Activated CD4-positive, alpha-beta T cell treated with anti-CD3 and anti-CD28 coated beads for 48 hours (primary cell): ENCODE measurements at regions not wholly inside any gene's neighbourhood (a gene's known extent, or its start where the extent isn't known, plus 50 kb on each side); places are given as distances from the start of the nearest gene placed in this dataset.
"Not testable (repeated sequence)": the region's sequence is repeated elsewhere in the genome, so short reads cannot be mapped to it uniquely, and the experiment has no call there.

Experiments used
- DNase-seq: peaks from one replicate; pipeline ENCODE4 v3.0.0-alpha.2; 2020

DNA sequence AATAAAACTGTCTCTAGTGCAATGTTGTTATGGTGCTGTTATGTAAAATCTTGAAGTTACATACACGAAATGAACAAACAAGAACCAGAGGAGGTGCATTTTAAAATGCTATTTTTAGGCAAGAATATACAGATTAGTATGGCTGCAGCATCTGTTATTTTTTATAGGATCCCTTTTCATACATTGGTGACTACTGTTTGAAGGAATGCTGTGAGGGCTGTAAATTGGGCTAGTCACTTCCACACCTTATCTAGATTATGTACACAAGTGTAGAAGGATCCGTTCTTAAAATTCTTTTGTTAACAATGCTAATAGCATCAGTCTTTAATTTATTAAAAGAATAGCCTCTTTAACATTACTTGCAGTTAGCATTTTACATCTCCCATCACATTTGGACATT, 284.3 kb upstream of the MDGA2 start:
- DNase-seq, result no peak

DNA sequence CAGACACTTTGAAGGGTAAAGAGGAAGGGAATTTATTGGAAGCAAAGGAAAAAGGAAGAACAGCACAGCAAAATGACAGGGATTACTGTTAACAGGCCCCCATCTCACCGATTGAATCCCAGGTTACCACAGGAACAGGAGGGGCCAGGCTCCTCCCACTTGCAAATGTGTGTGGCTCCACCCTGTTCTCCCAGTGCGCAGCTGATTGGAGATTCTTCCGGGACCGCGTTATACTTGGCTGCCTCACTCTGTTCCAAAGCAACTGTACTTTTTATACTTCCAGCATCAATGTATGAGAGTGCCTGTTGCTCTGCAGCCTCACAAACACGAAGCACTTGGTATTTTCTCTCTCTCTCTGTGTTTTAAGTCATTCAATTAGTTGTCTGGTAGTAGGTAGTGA, 273.6 kb upstream of the MDGA2 start:
- DNase-seq, result no peak

DNA sequence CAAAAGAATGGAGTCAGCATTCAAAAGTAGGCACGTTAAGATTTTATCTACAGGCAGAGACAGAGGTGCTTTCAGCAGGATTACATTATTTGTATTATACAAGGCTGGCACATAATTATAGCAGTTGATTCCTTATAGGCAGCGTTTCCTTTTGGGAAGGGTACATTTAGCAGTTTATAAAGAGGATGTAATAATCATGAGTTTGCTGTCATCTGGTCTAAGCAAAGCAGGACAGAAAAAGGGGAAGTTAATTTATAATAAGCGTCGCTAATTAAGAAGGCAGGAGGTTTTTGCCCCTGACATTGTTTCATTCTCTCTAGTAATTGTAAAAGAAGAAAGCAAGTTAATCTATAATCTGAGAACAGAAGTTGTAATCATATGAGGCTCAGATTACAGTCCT, 259.9 kb upstream of the MDGA2 start:
- no peak for DNase-seq

DNA sequence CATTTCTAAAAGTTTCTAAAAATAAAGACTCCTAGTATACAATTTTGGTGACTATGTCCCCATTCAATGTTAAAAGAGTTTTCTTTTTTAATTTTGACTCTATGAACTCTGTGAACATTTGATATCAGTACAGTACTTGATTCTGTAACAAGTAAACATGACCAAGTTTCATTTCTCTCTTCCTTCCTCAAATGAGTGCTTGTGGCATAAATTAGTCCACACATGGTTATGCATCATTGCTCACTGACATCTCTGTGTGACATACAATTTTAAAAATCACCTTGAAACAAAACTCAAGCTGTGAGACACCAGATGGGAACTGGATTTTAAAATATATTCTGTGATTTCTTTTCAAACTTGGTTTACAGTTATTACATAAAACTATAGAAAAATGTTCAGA, 253.9 kb upstream of the MDGA2 start:
- DNase-seq, result no peak

DNA sequence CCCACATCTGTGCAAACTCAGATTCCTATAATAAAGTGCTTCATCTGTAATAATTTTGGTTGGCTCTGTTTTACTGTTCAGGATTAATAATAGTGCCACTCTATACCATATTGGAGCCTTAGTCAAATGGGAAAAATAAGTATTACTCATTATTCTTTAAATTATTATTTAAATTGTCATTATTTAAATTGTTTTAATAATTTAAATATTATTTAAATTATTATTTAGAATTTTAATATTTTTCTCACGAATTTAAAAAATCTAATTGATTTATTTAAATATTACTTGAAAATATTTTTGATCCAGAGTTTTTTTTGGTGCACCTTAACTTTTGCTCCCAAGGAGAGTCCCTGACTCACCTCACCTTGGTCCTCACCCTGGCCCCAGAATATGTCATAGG, 245.7 kb upstream of the MDGA2 start:
- no peak for DNase-seq

DNA sequence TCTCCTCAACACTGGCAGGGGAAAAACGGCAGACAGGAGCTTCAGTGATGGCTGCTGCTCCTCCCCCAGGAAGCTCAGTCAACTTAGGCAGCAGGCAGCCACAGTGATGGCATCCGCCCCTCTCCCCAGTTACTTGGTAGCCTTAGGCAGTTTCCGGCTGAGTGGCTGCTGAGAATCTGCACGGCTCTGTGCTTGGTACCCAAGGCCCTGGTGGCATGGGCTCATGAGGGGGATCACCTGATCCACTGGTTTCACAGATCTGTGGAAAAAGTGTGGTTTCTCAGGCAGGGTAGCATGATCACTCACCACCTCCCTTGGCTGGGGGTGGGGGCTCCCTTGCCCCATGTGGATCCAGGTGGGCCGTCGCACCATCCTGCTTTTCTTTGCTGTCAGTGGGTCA, 244.6 kb upstream of the MDGA2 start:
- no peak for DNase-seq

DNA sequence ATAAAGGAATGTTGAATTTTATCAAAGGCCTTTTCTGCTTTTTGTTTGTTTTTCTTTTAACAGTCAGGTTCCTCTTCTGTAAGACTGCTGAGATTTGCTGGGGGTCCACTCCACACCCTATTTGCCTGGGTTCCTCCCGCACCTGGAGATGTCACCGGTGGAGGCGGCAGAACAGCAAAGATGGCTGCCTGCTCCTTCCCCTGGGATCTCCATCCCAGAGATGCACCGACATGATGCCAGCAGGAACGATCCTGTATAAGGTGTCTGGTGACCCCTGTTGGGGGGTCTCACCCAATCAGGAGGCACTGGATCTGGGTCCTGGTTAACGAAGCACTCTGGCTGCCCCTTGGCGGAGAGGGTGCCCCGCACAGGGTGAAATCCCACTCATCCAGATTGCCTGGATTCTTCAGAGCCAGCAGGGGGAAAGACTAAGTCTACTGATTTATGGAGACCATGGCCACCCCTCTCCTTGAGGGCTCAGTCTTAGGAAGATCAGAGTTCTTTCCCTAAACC, 244.0 kb upstream of the MDGA2 start:
- no peak for DNase-seq

DNA sequence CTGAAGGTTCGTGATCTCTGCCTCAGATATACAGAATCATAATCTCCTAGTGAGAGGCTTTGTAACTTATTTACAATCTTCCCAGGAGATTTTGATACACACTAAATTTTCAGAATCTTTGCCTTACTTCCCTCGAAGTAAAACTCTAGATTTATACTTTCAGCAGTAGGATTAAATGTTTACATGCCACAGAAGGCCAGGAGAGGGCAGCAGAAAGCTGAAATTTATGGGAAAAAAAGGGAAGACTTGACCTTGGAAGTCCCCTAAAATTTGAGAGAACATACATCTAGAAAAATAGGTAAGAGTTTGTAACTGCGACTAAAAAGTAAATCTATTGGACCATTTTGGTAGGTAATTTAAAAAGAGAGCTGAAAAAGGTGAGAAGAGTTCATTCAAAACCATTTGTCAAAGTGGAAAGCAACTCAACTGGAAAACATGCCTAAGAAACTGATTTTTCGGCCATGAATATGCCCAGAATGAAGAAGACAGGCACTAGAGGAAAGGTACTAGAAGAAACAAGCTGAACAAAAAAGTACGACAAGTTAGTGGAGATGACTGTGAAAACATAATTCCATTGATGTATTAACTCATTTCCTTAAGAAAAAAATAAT, 242.0 kb upstream of the MDGA2 start:
- no peak for DNase-seq

DNA sequence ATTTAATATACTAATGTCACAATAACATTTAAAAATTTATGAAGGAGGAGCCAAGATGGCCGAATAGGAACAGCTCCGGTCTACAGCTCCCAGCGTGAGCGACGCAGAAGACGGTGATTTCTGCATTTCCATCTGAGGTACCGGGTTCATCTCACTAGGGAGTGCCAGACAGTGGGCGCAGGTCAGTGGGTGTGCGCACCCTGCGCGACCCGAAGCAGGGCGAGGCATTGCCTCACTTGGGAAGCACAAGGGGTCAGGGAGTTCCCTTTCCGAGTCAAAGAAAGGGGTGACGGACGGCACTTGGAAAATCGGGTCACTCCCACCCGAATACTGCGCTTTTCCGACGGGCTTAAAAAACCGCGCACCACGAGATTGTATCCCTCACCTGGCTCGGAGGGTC, 225.7 kb upstream of the MDGA2 start:
- not testable (repeated sequence) for DNase-seq

DNA sequence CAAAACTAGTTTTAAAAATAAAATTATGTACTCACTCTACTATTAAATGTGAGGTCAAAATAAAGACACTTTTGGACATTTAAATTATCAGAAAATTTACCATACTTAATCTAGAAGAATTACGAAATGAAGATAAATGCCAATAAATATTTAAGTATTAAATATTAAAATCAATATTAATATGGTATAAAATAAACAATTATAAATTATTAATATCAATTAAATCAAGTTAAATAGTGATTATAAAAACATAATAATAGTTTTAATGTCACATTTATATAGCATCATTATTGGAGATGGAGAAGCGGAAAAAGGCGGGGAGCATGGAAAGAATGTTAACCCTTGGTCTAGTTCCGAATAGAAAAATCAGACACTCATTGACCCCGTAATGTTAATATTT, 224.3 kb upstream of the MDGA2 start:
- DNase-seq, result no peak

DNA sequence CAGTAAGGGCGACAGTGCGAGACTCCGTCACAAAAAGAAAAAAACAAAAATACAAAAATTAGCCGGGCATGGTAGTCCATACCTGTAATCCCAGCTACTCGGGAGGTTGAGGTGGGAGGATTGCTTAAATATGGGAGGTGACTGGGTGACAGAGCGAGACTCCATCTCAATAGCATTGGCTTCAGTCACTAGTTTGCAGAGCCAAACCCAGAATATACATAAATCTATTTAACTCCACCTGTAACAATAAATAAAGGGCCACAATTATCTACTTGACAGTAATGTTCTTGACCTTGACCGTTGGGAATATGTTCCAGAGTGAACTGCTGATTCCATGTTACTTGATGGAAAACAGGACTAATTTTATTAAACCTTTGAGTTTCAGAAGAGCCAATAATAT, 198.9 kb upstream of the MDGA2 start:
- no peak for DNase-seq

DNA sequence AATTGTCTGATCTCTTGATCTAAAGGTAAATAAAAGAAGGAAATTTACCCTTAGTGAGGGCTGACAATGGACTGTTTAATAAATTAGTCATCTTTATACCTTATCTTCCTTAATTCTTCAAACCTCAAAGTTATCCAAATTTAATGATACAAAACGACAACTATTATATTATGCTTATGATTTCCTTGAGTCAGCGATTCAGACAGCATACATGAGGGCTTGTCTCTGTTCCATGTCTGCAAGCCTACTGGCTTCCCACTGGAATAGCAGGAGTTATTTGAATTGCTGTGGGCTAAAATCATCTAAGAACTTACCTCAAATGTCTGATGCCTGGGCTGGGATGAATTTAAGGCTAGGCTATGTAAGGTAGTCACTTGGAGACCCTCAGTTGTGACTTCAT, 197.2 kb upstream of the MDGA2 start:
- DNase-seq, result no peak

DNA sequence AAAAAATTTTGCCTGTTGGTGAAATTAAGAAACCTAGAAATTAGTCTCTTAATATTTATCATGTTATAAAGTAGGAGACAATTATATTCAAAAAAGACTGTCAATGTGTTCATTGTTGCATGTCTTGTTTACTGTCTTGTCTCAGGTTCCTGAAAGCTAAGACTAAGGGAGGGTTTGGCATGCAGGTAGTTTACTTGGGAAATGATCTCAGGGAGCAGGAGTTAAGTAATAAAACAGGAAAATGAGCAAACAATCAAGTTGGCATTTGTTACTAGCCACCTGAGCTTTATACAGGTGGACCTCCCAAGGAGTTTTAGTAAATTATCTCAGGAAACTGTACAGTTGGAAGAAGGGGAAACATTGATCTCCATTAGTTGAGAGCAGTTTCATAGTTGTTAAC, 188.0 kb upstream of the MDGA2 start:
- DNase-seq, result no peak

DNA sequence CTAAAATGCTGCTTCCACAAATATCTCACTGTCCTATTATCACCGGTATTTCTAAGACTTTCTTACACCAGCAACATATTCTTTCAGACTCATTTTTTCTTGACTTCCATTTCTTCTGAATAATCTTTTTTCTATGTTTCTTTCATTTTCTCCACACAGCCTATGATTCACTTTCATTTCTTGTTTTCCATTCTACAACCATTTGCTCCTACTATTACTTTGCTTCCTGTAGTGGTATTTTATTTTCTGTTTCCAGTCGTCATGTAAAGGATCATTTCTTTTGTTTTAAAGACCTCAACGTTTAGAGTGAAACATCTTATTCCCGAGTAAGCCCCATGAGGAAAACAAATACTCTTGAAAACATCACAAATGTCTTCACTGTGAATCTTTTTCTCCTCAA, 182.2 kb upstream of the MDGA2 start:
- no peak for DNase-seq

DNA sequence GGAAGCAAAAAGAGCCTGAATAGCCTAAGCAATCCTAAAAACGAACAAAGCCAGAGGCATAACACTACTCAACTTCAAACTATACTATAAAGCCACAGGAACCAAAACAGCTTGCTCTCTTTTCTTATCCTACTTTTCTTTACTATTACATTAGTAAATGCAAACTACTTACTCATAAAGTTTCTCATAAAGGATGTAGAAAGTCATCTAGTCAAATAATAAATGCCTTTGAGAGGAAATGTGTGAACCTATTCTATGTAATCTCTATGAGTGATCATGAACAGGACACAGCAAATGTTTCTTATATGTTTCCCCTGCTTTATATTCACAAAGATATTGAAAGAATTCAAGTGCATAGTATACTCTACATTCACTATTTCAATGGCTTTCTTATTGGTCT, 176.9 kb upstream of the MDGA2 start:
- DNase-seq, result no peak

DNA sequence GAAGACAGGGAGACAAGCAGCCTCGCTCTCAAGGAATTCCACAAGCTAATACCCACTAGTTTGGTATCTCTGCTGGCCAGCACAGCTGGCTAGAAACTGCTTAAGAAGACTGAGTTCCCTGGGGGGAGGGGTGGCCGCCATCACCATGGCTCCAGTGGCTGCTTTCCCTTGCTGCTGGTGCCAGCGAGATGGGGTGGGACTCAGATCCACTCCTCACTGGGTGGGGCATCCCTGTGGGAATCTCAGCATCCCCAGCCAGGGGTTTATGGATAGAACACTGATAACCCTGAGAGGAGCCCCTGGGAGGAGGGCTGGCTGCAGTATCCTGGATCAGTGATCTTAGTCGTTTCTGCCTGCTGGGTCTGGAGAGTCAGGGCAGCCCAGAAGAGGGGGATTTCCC, 170.6 kb upstream of the MDGA2 start:
- no peak for DNase-seq

DNA sequence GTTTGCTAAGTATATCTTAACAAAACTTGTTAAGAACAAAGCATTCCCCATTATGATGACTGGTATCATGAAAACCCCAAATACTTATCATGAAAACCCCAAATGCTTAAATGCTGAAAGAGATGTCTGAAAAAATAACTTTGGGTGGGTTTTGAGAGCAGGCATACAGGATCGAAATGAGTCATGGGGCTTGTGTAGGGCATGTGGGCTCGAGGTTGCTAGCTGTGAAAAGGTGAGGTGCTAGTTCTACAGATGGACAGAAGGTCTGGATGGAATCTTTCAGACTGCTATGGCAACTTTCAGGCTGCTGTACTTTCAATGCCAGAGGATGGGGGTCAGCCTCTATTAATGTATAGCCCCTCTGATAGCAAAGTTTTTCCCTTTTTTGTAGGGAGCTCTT, 167.8 kb upstream of the MDGA2 start:
- no peak for DNase-seq

DNA sequence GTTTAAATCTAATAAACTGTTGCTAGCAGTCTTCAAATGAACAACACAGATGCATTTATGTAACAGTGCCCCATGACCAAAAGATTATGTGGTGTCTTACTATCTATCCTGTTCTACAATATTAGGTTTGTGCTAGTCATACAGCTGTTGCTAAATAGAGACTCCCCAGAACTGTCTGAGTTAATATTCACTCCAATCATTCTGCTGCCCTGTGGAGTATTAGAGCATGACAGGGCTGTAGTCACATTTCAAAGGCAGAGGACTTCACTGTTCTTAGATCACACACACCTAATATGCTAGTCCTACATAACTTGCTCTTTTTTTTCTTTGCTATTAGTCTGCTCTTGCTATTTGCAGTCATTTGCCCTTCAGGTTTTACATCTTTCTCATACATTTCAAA, 157.6 kb upstream of the MDGA2 start:
- DNase-seq, result no peak

DNA sequence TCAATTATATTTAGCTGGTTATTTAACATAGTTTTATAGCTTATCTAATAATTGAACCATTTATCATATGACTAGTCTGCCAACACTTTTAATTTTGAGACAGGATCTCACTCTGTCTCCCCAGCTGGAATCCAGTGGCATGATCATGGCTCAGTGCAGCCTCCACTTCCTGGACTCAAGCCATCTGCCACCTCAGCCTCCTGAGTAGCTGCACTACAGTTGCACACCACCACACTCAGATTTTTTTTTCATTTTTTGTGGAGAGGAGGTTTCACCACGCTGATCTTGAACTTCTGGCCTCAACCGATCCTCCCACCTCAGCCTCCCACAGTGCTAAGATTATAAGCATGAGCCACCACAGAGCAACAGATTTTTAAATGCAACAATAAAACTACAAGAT, 151.4 kb upstream of the MDGA2 start:
- DNase-seq, result no peak

DNA sequence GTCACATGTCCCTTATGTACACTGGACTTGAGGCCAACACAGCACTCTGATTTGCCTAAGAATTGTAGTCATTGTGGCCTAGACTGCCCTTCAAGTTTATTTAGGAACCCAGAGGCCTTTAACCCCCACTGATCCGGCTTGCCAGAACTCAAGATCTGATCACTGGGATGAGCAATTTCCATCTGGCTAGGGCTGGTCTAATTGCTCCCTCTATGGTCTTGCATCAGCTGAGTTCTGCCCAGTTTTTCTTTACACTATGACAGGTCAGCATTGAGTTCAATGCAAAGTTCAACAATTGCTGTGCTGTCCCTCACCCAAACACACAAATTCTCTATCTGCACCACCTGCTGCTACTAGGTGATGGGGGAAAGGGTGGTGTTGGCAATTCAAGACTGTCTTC, 146.9 kb upstream of the MDGA2 start:
- DNase-seq, result no peak

DNA sequence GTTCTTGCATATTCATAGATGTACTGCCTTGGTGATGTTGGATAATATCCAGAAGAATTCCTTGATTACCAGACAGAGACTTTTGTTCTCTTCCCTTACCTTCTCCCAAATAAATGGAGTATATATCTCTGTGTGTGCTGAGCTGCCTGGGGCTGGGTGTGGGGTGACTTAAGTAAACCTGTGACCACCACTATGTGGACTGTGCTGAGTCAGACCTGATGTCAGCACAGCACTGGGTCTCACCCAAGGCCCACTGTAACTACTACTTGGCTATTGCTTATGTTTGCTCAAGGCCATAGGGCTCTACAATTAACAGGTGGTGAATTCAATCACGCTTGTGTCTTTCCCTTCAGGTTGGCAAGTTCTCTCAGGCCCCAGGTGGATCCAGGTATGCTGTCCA, 145.7 kb upstream of the MDGA2 start:
- no peak for DNase-seq

DNA sequence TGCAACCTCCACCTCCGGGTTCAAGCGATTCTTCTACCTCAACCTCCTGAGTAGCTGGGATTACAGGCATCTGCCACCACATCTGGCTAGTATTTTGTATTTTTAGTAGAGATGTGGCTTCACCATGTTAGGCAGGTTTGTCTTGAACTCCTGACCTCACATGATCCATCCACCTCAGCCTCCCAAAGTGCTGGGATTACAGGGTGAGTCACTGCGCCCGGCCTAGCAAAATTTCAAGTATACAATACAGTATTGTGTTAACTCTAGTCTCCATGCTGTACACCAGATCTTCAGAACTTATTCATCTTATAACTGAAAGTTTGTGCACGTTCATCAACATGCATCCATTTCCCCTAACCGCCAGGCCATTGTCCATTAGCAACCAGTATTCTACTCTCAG, 115.1 kb upstream of the MDGA2 start:
- no peak for DNase-seq

DNA sequence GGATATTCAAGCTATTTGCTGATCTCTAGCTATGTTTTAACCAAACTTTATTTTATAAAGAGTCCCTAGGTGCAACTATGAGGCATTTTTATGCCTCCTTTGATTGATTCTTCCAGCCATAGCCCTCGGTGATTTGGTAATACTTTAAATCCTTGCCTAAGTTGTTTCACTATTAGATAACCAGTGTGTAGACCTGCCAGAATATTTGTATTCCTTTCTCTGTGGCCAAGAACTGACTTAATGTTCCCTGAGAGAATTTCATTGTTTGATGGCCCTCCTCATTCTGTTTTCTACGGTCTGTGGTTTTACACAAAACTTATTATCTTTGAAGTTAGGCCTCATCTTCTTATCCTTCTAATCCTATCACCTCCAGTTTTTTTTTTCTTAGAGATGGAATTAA, 109.7 kb upstream of the MDGA2 start:
- DNase-seq, result no peak

DNA sequence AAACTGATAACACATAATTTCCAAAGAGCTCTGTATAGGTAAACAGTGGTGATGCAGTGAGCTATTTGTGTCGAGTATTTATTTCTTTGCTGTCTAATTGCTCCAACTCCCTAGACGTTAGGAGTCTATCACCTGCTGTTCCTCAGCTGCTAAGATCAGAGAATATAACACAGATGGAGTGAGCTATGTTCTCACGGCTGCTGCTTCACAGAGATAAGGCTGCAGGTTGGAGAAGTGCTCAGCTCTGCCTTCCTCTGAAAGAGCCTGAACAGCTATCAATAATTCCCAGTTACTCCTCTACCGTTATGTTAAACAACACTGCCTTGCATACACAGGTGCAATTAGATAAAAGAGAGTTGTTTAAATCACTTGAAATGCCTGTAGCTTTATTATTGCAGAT, 103.2 kb upstream of the MDGA2 start:
- DNase-seq, result no peak

DNA sequence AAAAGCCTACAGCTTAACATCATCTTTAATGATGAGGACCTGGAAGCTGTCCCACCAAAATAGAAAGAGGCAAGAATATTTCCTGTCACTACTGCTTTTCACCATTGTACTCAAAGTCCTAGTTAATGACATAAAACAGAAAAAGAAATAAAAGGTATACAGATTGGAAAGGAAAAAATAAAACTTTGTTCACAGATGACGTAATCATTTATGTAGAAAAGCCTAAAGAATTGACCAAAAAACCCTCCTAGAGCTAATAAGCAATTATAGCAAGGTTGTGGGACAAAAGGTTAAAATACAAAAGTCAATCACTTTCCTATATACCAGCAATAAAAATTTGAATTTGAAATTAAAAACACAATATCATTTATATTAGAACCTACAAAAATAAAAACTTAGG, 97.2 kb upstream of the MDGA2 start:
- no peak for DNase-seq
